ENCODE measurements at regions not wholly inside any gene's neighbourhood (a gene's known extent, or its start where the extent isn't known, plus 50 kb on each side); places are given as distances from the start of the nearest gene placed in this dataset.

GRCh38 chr11:129698212-129698611 lies 117.4 kb upstream of the TMEM45B start:
- TF ChIP-seq ZNF76 (CRISPR knock-in tag; IDR thresholded peaks at IDR 0.05; ENCODE audit: borderline replicate concordance) (no peak), CTCF (IDR thresholded peaks at IDR 0.05 in 2 of 3, conservative IDR thresholded peaks at IDR 0.05 in 1 of 3; ENCODE audit: insufficient read depth in 2 of 3, low read depth in 1 of 3, low read length in 3 of 3) (no peak), REST (IDR thresholded peaks at IDR 0.05; ENCODE audit: borderline replicate concordance) (no peak), REST (CRISPR knock-in tag; IDR thresholded peaks at IDR 0.05; ENCODE audit: low read depth) (no peak), PRDM10 (IDR thresholded peaks at IDR 0.05; ENCODE audit: partially characterized antibody) (no peak), MAX (CRISPR knock-in tag; IDR thresholded peaks at IDR 0.05) (no peak), EZH2 (IDR thresholded peaks at IDR 0.05; ENCODE audit: borderline replicate concordance, low read depth, low read length) (no peak), ZNF124 (CRISPR knock-in tag; IDR thresholded peaks at IDR 0.05) (no peak), SIRT6 (IDR thresholded peaks at IDR 0.05; ENCODE audit: low read depth, low read length) (no peak), XRCC5 (IDR thresholded peaks at IDR 0.05; ENCODE audit: low read depth, low read length) (no peak), ZBTB11 (CRISPR knock-in tag; IDR thresholded peaks at IDR 0.05) (no peak)

All from K562 (cell line).